Gastrocnemius medialis (tissue), 4 donors: ENCODE measurements at regions not wholly inside any gene's neighbourhood (a gene's known extent, or its start where the extent isn't known, plus 50 kb on each side); places are given as distances from the start of the nearest gene placed in this dataset.

Experiments
- ATAC-seq, 2 donors: fragments of 150-250 bp; one replicate each; pipeline ENCODE4 v1.9.1; 2016
- DNase-seq, 2 donors: peaks; one replicate each; pipeline ENCODE4 v3.0.0-alpha.2; 2019
- H3K27ac ChIP-seq, 4 donors: fragments of 200-600 bp; sonication (generic); 1 replicate in 1 of 4; 2 replicates in 3 of 4; pipeline ENCODE4 v1.5.1; 2016 to 2018; ENCODE audit warnings: mild to moderate bottlenecking in 2 of 4, moderate library complexity in 1 of 4
- H3K27me3 ChIP-seq, 3 donors: fragments of 200-600 bp; sonication (generic) in 2 of 3; 1 replicate in 1 of 3; 2 replicates in 2 of 3; pipeline versions ENCODE4 v1.5.1 to v1.6.0; 2016 to 2019; ENCODE audit warnings: mild to moderate bottlenecking in 1 of 3, moderate library complexity in 1 of 3
- H3K36me3 ChIP-seq, 2 donors: fragments of 200-600 bp; sonication (generic) in 1 of 2; one replicate each; pipeline ENCODE4 v1.5.1; 2017 to 2018
- H3K4me1 ChIP-seq, 2 donors: fragments of 200-600 bp; sonication (generic) in 1 of 2; one replicate each; pipeline ENCODE4 v1.5.1; 2016 to 2017; ENCODE audit warnings: mild to moderate bottlenecking in 2 of 2
- H3K4me3 ChIP-seq, 4 donors: fragments of 200-600 bp; sonication (generic) in 3 of 4; 1 replicate in 1 of 4; 2 replicates in 3 of 4; pipeline ENCODE4 v1.5.1; 2016 to 2019; ENCODE audit warnings: mild to moderate bottlenecking in 2 of 4
- H3K9me3 ChIP-seq, 3 donors: fragments of 200-600 bp; sonication (generic) in 2 of 3; 1 replicate in 1 of 3; 2 replicates in 2 of 3; pipeline ENCODE4 v1.5.1; 2016 to 2019
- POLR2A ChIP-seq, 2 donors: fragments of 450-650 bp; IDR thresholded peaks; one replicate each; pipeline ENCODE4 v1.6.1; 2017; ENCODE audit warnings: antibody characterized with exemption in 2 of 2, mild to moderate bottlenecking in 2 of 2, moderate library complexity in 2 of 2
- in situ Hi-C, 4 donors: fragments of 200-750 bp; cut with MboI; loops; one replicate each; pipeline versions ENCODE4 v1.15.0 to v1.8.0; 2017; ENCODE audit warnings: low sequenced_read_pairs in 4 of 4
- intact Hi-C: fragments of 100-400 bp; cut with DNase I; formaldehyde crosslinking; loops from one replicate; pipeline ENCODE4 v1.15.1; 2023; ENCODE audit warnings: low total_unique reads
- TF ChIP-seq, protein P1 (sequence below), 5 experiments: fragments of 450-650 bp in 3 of 5; fragments of 200-600 bp in 2 of 5; sonication (generic) in 2 of 5; IDR thresholded peaks in 4 of 5; conservative IDR thresholded peaks in 1 of 5; 1 replicate in 4 of 5; 2 replicates in 1 of 5; pipeline ENCODE4 v1.5.1; 2016 to 2019; ENCODE audit warnings: antibody characterized with exemption in 5 of 5, mild to moderate bottlenecking in 3 of 5, moderate library complexity in 3 of 5

DNA sequence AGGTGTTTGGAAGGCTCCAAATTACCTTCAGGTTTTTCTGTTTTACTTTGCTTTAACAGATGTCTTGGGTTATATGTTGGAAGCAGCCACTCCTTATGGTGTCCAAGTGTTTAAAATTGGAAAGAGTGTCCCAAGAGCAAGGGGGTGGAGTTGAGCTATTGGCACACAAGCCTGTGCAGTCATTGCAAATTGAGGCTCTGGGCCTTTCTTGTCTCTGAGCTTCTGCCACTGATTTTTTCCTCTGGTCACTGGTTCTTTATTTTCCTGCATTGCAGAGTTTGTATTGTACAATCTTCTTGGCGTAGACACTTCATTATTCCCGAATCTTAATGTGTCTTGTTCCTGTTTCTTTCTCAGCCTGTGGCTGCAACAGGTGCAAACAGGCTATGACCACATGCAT, 598.8 kb downstream of the RNF144B start:
- in situ Hi-C loops (loop anchor here in 1 of 4 donors (25.0 kb wide), 1 partner anchor 876 kb away; no protein-coding TSS in a partner anchor), intact Hi-C loops (no loop called here)
- no peaks in the 10 kb centered on the region for H3K27me3 ChIP-seq
- no peak for ATAC-seq
- TF ChIP-seq, protein P1, sequence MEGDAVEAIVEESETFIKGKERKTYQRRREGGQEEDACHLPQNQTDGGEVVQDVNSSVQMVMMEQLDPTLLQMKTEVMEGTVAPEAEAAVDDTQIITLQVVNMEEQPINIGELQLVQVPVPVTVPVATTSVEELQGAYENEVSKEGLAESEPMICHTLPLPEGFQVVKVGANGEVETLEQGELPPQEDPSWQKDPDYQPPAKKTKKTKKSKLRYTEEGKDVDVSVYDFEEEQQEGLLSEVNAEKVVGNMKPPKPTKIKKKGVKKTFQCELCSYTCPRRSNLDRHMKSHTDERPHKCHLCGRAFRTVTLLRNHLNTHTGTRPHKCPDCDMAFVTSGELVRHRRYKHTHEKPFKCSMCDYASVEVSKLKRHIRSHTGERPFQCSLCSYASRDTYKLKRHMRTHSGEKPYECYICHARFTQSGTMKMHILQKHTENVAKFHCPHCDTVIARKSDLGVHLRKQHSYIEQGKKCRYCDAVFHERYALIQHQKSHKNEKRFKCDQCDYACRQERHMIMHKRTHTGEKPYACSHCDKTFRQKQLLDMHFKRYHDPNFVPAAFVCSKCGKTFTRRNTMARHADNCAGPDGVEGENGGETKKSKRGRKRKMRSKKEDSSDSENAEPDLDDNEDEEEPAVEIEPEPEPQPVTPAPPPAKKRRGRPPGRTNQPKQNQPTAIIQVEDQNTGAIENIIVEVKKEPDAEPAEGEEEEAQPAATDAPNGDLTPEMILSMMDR (IDR thresholded peaks at IDR 0.05 in 4 of 5, conservative IDR thresholded peaks at IDR 0.05 in 1 of 5), result no peak
- no peak for TF ChIP-seq POLR2A (IDR thresholded peaks at IDR 0.05)
- no peaks in the 10 kb centered on the region for H3K9me3 ChIP-seq
- peaks cover 0 to 4% of the 10 kb centered on the region in 2 donors for H3K4me1 ChIP-seq
- H3K36me3 ChIP-seq, result no peaks in the 10 kb centered on the region
- no peak overlapping the region for H3K4me3 ChIP-seq
- H3K27ac ChIP-seq, result no peak overlapping the region
- DNase-seq, result no peak

GRCh38 chr6:18988636-18989035, 601.5 kb downstream of the RNF144B start:
- Histone ChIP-seq H3K9me3 (no peaks in the 10 kb centered on the region), H3K4me3 (no peak overlapping the region), H3K27ac (no peak overlapping the region), H3K4me1 (peaks cover 0 to 4% of the 10 kb centered on the region in 2 donors), H3K27me3 (no peaks in the 10 kb centered on the region), H3K36me3 (no peaks in the 10 kb centered on the region)
- in situ Hi-C loops, result loop anchor here in 1 of 4 donors (25.0 kb wide), 1 partner anchor 874 kb away; no protein-coding TSS in a partner anchor
- intact Hi-C loops, result no loop called here
- DNase-seq, result no peak
- ATAC-seq, result no peak
- TF ChIP-seq, protein P1 (IDR thresholded peaks at IDR 0.05 in 4 of 5, conservative IDR thresholded peaks at IDR 0.05 in 1 of 5), result no peak
- no peak for TF ChIP-seq POLR2A (IDR thresholded peaks at IDR 0.05)

GRCh38 chr6:18990059-18990978, 603.2 kb downstream of the RNF144B start:
- Histone ChIP-seq H3K27ac (no peak overlapping the region), H3K4me1 (peaks cover 0 to 4% of the 10 kb centered on the region in 2 donors), H3K4me3 (no peak overlapping the region), H3K9me3 (no peaks in the 10 kb centered on the region), H3K27me3 (no peaks in the 10 kb centered on the region), H3K36me3 (no peaks in the 10 kb centered on the region)
- in situ Hi-C loops (loop anchor here in 1 of 4 donors (25.0 kb wide), 1 partner anchor 872 kb away; no protein-coding TSS in a partner anchor), intact Hi-C loops (no loop called here)
- TF ChIP-seq, protein P1 (IDR thresholded peaks at IDR 0.05 in 4 of 5, conservative IDR thresholded peaks at IDR 0.05 in 1 of 5), result peak in 3 of 5 experiments; percentile 19 to 57 (median 47)
- no peak for TF ChIP-seq POLR2A (IDR thresholded peaks at IDR 0.05)
- ATAC-seq (no peak), DNase-seq (peak; percentile 3 to 16)

GRCh38 chr6:18997375-18997826, 610.3 kb downstream of the RNF144B start:
- ATAC-seq, result peak; percentile 49 to 54
- in situ Hi-C loops, result loop anchor here in 1 of 4 donors (25.0 kb wide), 1 partner anchor 865 kb away; no protein-coding TSS in a partner anchor
- intact Hi-C loops, result no loop called here
- Histone ChIP-seq H3K4me3 (no peak overlapping the region), H3K9me3 (no peaks in the 10 kb centered on the region), H3K27me3 (no peaks in the 10 kb centered on the region), H3K36me3 (no peaks in the 10 kb centered on the region), H3K27ac (no peak overlapping the region), H3K4me1 (no peaks in the 10 kb centered on the region)
- no peak for TF ChIP-seq POLR2A (IDR thresholded peaks at IDR 0.05)
- TF ChIP-seq, protein P1 (IDR thresholded peaks at IDR 0.05 in 4 of 5, conservative IDR thresholded peaks at IDR 0.05 in 1 of 5), result peak in 2 of 5 experiments; percentile 38 to 41
- DNase-seq, result no peak
